GM12878 (cell line): ENCODE measurements at regions not wholly inside any gene's neighbourhood (a gene's known extent, or its start where the extent isn't known, plus 50 kb on each side); places are given as distances from the start of the nearest gene placed in this dataset.

Experiments
- ATAC-seq: fragments of 200-7000 bp; cut with Tn5 transposase; 3 replicates; pipeline ENCODE4 v1.9.1; 2020; ENCODE audit warnings: mild to moderate bottlenecking, moderate library complexity
- BruUV-seq: library from RNA; stranded (reverse); fragments of 400-500 nt; replicated peaks from 2 replicates; lab custom pipeline; 2021; lab: Mats Ljungman, UMichigan
- CTCF ChIA-PET: fragments of 300-600 bp; sonication (Branson Sonifier 250); formaldehyde crosslinking; extraction: SDS; loops from one replicate; lab custom pipeline; 2021; ENCODE audit warnings: inconsistent platforms; lab: Yijun Ruan, JAX
- POLR2A ChIA-PET: fragments of 350-600 bp; formaldehyde crosslinking; extraction: SDS; loops from one replicate; lab custom pipeline; 2021; ENCODE audit warnings: inconsistent platforms; lab: Charles Lee
- RAD21 ChIA-PET: fragments of 300-600 bp; sonication (Branson Sonifier 250); formaldehyde crosslinking; loops from one replicate; lab custom pipeline; 2023; ENCODE audit warnings: antibody characterized with exemption; ENCODE audit not compliant: unreplicated experiment; lab: Charles Lee
- SMC1A ChIA-PET: fragments of 300-600 bp; sonication (Branson Sonifier 250); formaldehyde crosslinking; loops from one replicate; lab custom pipeline; 2023; ENCODE audit not compliant: unreplicated experiment, uncharacterized antibody; lab: Charles Lee
- DNase-seq: peaks from one replicate; pipeline ENCODE4 v3.0.0-alpha.2; 2011; ENCODE audit warnings: low read depth, low spot score
- FAIRE-seq: peaks from 3 replicates; lab custom pipeline; 2011; peaks lifted over from hg19 to GRCh38; lab: Jason Lieb, UNC
- H2AFZ ChIP-seq: 2 replicates; pipeline ENCODE4 v1.6.0; 2011; ENCODE audit warnings: low read depth, low read length, control low read depth; ENCODE audit not compliant: control insufficient read depth
- H3K27ac ChIP-seq: 2 replicates; pipeline ENCODE4 v1.5.1; 2011; ENCODE audit warnings: control low read depth; ENCODE audit not compliant: control insufficient read depth, insufficient read depth
- H3K27me3 ChIP-seq, 2 experiments: replicated peaks in 1 of 2; 2 replicates each; pipeline versions ENCODE4 v1.6.0 to v1.6.1; 2011; ENCODE audit warnings: low read length in 1 of 2; ENCODE audit not compliant: control insufficient read depth in 2 of 2, insufficient read depth in 2 of 2
- H3K36me3 ChIP-seq, 2 experiments: 2 replicates each; pipeline ENCODE4 v1.5.1; 2011; ENCODE audit warnings: low read length in 1 of 2; ENCODE audit not compliant: control insufficient read depth in 2 of 2, insufficient read depth in 2 of 2
- H3K4me1 ChIP-seq: 2 replicates; pipeline ENCODE4 v1.6.1; 2011; ENCODE audit warnings: mild to moderate bottlenecking, low read length, moderate library complexity, mixed read lengths; ENCODE audit not compliant: control insufficient read depth, insufficient read depth
- H3K4me2 ChIP-seq: 2 replicates; pipeline ENCODE4 v1.6.0; 2011; ENCODE audit warnings: control low read depth; ENCODE audit not compliant: control insufficient read depth, insufficient read depth
- H3K4me3 ChIP-seq: fragments of 200-600 bp; sonication (generic); 2 replicates; pipeline ENCODE4 v1.5.1; 2016
- H3K79me2 ChIP-seq: 2 replicates; pipeline ENCODE4 v1.6.0; 2011; ENCODE audit warnings: low read length; ENCODE audit not compliant: control insufficient read depth, insufficient read depth
- H3K9ac ChIP-seq: 2 replicates; pipeline ENCODE4 v1.8.0; 2011; ENCODE audit warnings: low read length, control low read depth, mixed read lengths; ENCODE audit not compliant: control insufficient read depth, insufficient read depth
- H3K9me3 ChIP-seq: replicated peaks from 3 replicates; pipeline ENCODE4 v1.5.1; 2011; ENCODE audit warnings: mild to moderate bottlenecking, low read length; ENCODE audit not compliant: control insufficient read depth, insufficient read depth
- H4K20me1 ChIP-seq: 2 replicates; pipeline ENCODE4 v1.6.0; 2011; ENCODE audit not compliant: control insufficient read depth, insufficient read depth
- FOS ChIP-seq: IDR thresholded peaks from 3 replicates; pipeline ENCODE4 v1.6.1; 2011; ENCODE audit warnings: borderline replicate concordance; ENCODE audit not compliant: insufficient read length; ENCODE audit errors: extremely low read depth
- FOXK2 ChIP-seq: fragments of 450-650 bp; IDR thresholded peaks from 2 replicates; pipeline ENCODE4 v1.6.1; 2017; ENCODE audit warnings: mild to moderate bottlenecking, moderate library complexity
- IKZF2 ChIP-seq, 2 experiments: fragments of 450-650 bp; IDR thresholded peaks; 2 replicates each; pipeline ENCODE4 v1.6.1; 2017; ENCODE audit warnings: mild to moderate bottlenecking in 2 of 2, moderate library complexity in 2 of 2
- MEF2B ChIP-seq: fragments of 450-650 bp; IDR thresholded peaks from 2 replicates; pipeline ENCODE4 v1.6.1; 2018; ENCODE audit warnings: mild to moderate bottlenecking, moderate library complexity; ENCODE audit not compliant: partially characterized antibody, poor library complexity, severe bottlenecking
- SMAD5 ChIP-seq: IDR thresholded peaks from 2 replicates; pipeline ENCODE4 v1.6.1; 2016; ENCODE audit warnings: antibody characterized with exemption, low read depth
- STAT1 ChIP-seq: fragments of 450-650 bp; conservative IDR thresholded peaks from 2 replicates; pipeline ENCODE4 v1.6.1; 2014; ENCODE audit warnings: antibody characterized with exemption, mild to moderate bottlenecking
- TAF1 ChIP-seq: IDR thresholded peaks from 2 replicates; pipeline ENCODE4 v1.6.1; 2011; ENCODE audit warnings: mild to moderate bottlenecking, low read depth, low read length, borderline replicate concordance
- WRNIP1 ChIP-seq: IDR thresholded peaks from 2 replicates; pipeline ENCODE4 v1.6.1; 2011; ENCODE audit warnings: low read depth, low read length, improper control_type of control experiment, borderline replicate concordance
- ZBED1 ChIP-seq: IDR thresholded peaks from 2 replicates; pipeline ENCODE4 v1.6.1; 2016; ENCODE audit warnings: borderline replicate concordance
- ZNF207 ChIP-seq: fragments of 450-650 bp; IDR thresholded peaks from 2 replicates; pipeline ENCODE4 v1.6.1; 2014; ENCODE audit warnings: antibody characterized with exemption, mild to moderate bottlenecking, borderline replicate concordance
- WGBS: methylation state at CpG from one replicate; pipeline ENCODE4 v1.1.6; 2016; ENCODE audit warnings: low lambda C conversion rate; ENCODE audit not compliant: insufficient replicate concordance, insufficient coverage; ENCODE audit errors: missing lambda C conversion rate; 5-methylcytosine and 5-hydroxymethylcytosine counted together
- in situ Hi-C: fragments of 300-500 bp; cut with MboI; formaldehyde crosslinking; loops from 9 replicates; pipeline ENCODE4 v1.14.3; 2018; ENCODE audit warnings: mixed read lengths
- intact Hi-C: fragments of 100-400 bp; cut with micrococcal nuclease; formaldehyde crosslinking; loops from one replicate; pipeline ENCODE4 v1.14.2; 2022; ENCODE audit not compliant: unreplicated experiment
- TF ChIP-seq, protein P1 (sequence below): IDR thresholded peaks from 2 replicates; pipeline ENCODE4 v1.6.1; 2011; ENCODE audit warnings: borderline replicate concordance, low read depth, mild to moderate bottlenecking, moderate library complexity, low read length; ENCODE audit not compliant: insufficient read depth, poor library complexity, severe bottlenecking
- TF ChIP-seq, protein P2 (sequence below): fragments of 150-350 bp; IDR thresholded peaks from 2 replicates; pipeline ENCODE4 v1.6.1; 2016; ENCODE audit warnings: low read depth, low read length
- TF ChIP-seq, protein P3 (sequence below): fragments of 450-650 bp; formaldehyde crosslinking; IDR thresholded peaks from 2 replicates; pipeline ENCODE4 v1.4.0; 2020; ENCODE audit warnings: mild to moderate bottlenecking, moderate library complexity

DNA sequence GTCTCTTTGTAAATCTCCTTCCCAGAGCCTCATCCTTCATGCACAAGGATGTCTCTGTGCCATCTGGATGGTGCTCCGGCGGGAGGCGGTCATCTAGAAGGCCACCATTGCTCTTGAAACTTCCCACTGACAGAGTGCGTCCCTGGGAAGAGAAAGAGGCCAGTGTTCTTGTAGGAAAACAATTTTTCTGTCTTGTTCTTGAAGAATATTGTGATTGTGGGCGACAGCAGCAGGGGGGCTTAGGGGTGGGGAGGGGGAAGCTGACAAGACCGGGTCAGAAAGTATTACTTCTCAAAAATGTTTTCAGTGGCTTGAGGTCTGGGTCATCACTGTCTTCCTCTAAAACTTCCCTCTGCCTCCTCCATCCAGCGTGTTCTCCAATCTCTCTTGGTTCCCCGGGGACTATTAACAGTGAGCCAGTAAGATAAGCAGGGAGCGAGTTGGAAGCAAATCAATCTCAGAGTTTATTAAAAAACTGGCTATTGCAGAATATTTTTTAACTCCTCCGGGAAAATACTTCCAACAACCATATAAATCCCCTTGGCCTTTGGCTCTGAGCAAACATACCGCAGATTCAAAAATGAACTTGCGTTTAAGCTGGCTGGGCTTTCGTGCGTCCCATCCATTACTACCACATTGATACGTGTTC lies 597.8 kb upstream of the MGMT start (continued):
- TF ChIP-seq, protein P1, sequence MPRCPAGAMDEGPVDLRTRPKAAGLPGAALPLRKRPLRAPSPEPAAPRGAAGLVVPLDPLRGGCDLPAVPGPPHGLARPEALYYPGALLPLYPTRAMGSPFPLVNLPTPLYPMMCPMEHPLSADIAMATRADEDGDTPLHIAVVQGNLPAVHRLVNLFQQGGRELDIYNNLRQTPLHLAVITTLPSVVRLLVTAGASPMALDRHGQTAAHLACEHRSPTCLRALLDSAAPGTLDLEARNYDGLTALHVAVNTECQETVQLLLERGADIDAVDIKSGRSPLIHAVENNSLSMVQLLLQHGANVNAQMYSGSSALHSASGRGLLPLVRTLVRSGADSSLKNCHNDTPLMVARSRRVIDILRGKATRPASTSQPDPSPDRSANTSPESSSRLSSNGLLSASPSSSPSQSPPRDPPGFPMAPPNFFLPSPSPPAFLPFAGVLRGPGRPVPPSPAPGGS, result no peak

DNA sequence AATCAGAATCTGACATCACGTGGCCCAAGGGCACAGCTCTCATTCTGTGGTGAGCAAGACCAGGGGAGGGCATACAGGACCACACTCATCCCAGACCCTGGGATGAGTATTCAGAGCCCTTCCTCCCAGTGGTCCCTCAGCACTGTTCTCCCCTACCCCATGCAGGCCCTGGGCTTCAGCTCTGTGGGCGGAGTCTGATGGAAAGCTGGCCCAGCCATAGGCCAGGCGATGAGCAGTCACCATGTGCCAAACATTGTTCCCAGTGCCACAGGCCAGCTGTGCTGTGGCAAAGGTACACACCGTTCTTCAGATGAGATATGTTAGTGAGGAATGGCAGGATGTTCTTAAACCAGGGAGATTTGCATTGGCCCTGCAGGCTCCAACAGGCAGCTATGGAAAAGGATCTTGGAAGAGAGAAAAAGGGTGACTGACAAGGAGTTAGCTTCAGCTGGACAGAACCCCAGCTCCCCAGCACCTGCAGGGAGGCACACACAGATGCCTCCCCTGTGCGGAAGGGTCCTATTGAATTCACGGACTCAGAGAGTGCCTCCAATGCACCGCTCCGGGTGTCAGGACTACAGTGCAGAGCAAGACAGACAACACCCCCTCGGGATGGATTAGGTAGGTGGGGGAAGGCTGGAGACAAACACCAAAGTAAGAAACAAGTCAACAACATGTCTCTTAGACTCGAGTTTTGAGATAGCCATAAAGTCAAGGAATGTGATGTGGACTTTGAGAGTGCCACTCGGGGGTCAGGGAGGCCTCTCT lies 596.0 kb upstream of the MGMT start:
- H3K36me3 ChIP-seq, result no peaks in the 10 kb centered on the region
- 18% methylated on average over 11 of the region's 11 CpGs for WGBS
- H4K20me1 ChIP-seq, result no peaks in the 10 kb centered on the region
- H3K4me1 ChIP-seq, result no peaks in the 10 kb centered on the region
- ChIA-PET POLR2A (no interaction called here), CTCF (no interaction called here), SMC1A (no interaction called here), RAD21 (no interaction called here)
- FAIRE-seq (no peak), ATAC-seq (no peak), DNase-seq (no peak)
- no peaks in the 10 kb centered on the region for H3K79me2 ChIP-seq
- no TSS peak for BruUV-seq
- H3K27me3 ChIP-seq, result no peaks in the 10 kb centered on the region
- no peak overlapping the region for H3K9ac ChIP-seq
- H3K4me3 ChIP-seq, result no peak overlapping the region
- no peaks in the 10 kb centered on the region for H3K9me3 ChIP-seq
- in situ Hi-C loops, result no loop called here
- H3K27ac ChIP-seq, result no peak overlapping the region
- intact Hi-C loops, result no loop called here
- H3K4me2 ChIP-seq, result no peak overlapping the region
- H2AFZ ChIP-seq, result no peak overlapping the region
- TF ChIP-seq IKZF2 (IDR thresholded peaks at IDR 0.05), result no peak
- TF ChIP-seq SMAD5, result no peak
- no peak for TF ChIP-seq TAF1
- TF ChIP-seq, protein P2, sequence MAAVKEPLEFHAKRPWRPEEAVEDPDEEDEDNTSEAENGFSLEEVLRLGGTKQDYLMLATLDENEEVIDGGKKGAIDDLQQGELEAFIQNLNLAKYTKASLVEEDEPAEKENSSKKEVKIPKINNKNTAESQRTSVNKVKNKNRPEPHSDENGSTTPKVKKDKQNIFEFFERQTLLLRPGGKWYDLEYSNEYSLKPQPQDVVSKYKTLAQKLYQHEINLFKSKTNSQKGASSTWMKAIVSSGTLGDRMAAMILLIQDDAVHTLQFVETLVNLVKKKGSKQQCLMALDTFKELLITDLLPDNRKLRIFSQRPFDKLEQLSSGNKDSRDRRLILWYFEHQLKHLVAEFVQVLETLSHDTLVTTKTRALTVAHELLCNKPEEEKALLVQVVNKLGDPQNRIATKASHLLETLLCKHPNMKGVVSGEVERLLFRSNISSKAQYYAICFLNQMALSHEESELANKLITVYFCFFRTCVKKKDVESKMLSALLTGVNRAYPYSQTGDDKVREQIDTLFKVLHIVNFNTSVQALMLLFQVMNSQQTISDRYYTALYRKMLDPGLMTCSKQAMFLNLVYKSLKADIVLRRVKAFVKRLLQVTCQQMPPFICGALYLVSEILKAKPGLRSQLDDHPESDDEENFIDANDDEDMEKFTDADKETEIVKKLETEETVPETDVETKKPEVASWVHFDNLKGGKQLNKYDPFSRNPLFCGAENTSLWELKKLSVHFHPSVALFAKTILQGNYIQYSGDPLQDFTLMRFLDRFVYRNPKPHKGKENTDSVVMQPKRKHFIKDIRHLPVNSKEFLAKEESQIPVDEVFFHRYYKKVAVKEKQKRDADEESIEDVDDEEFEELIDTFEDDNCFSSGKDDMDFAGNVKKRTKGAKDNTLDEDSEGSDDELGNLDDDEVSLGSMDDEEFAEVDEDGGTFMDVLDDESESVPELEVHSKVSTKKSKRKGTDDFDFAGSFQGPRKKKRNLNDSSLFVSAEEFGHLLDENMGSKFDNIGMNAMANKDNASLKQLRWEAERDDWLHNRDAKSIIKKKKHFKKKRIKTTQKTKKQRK, result no peak
- TF ChIP-seq, protein P3, sequence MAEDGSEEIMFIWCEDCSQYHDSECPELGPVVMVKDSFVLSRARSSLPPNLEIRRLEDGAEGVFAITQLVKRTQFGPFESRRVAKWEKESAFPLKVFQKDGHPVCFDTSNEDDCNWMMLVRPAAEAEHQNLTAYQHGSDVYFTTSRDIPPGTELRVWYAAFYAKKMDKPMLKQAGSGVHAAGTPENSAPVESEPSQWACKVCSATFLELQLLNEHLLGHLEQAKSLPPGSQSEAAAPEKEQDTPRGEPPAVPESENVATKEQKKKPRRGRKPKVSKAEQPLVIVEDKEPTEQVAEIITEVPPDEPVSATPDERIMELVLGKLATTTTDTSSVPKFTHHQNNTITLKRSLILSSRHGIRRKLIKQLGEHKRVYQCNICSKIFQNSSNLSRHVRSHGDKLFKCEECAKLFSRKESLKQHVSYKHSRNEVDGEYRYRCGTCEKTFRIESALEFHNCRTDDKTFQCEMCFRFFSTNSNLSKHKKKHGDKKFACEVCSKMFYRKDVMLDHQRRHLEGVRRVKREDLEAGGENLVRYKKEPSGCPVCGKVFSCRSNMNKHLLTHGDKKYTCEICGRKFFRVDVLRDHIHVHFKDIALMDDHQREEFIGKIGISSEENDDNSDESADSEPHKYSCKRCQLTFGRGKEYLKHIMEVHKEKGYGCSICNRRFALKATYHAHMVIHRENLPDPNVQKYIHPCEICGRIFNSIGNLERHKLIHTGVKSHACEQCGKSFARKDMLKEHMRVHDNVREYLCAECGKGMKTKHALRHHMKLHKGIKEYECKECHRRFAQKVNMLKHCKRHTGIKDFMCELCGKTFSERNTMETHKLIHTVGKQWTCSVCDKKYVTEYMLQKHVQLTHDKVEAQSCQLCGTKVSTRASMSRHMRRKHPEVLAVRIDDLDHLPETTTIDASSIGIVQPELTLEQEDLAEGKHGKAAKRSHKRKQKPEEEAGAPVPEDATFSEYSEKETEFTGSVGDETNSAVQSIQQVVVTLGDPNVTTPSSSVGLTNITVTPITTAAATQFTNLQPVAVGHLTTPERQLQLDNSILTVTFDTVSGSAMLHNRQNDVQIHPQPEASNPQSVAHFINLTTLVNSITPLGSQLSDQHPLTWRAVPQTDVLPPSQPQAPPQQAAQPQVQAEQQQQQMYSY, result no peak
- no peak for TF ChIP-seq FOS
- TF ChIP-seq STAT1, result no peak
- no peak for TF ChIP-seq WRNIP1
- TF ChIP-seq ZNF207, result no peak
- TF ChIP-seq FOXK2, result no peak
- no peak for TF ChIP-seq MEF2B
- TF ChIP-seq ZBED1, result no peak
